ENCODE measurements at regions not wholly inside any gene's neighbourhood (a gene's known extent, or its start where the extent isn't known, plus 50 kb on each side); places are given as distances from the start of the nearest gene placed in this dataset.

- no peak for DNase-seq
These were observed 277.4 kb downstream of the TDRD15 start for GRCh38 chr2:21401022-21401698.

DNA sequence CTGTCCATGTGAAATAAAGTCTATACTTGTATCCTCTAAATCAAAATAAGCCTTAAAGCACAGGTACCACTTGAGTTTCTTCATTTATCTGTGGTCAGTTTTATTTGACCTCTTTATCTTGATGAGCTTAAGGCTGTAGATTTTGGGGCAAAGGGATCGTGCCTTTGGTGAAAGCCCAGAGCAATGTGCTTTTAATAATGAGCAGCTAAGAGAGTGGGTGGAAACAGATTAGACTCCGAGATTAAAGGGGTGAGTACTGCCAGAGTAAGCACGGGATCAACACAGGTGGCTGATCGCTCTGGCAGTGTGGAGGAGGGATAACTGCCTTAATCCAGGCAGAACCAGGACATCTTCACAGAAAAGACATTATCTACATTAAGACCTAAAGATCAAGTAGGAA, 280.4 kb downstream of the TDRD15 start:
- DNase-seq, result no peak

GRCh38 chr2:21404827-21405625, 281.3 kb downstream of the TDRD15 start:
- DNase-seq, result no peak

DNA sequence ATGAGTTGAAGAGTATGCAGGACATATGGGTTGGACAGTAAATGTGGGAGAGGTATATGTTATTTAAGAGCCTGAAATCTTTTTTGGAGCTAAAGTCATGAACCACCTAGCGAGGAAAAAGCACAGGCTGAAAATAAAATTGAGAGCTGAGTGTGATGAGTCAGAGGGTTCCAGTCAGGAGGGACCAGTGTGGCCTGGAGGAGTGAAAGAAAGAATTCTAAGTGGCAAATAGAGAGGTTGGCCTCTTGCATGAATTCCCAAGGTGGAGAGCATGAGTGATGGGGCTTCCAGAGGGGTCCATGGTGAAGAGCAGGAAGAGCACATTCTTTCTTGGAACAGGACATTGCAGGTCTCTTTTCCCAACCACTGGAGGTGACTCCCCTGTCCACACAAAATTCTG, 282.6 kb downstream of the TDRD15 start:
- no peak for DNase-seq

- DNase-seq, result no peak
These were observed 283.1 kb downstream of the TDRD15 start for GRCh38 chr2:21406911-21407310.

DNA sequence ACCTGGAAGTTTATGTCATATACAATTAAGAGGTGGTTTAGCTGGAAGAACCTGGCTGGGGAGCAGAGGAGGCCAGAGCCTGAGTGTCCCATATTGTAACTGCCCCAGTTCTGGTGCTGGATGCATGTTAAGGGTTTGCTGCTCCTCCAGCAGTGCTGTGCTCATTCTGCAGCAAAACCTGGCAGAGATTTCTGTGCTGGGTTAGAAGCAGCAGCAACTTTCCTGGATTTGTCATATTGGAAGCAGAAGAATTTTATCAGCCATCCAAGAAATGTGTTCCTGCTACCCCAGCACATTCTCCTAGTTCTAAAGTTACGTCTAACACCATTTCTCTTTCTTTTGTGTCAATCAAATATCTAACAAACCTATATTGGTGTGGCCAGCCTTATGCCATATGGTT, 284.1 kb downstream of the TDRD15 start:
- DNase-seq, result no peak

DNA sequence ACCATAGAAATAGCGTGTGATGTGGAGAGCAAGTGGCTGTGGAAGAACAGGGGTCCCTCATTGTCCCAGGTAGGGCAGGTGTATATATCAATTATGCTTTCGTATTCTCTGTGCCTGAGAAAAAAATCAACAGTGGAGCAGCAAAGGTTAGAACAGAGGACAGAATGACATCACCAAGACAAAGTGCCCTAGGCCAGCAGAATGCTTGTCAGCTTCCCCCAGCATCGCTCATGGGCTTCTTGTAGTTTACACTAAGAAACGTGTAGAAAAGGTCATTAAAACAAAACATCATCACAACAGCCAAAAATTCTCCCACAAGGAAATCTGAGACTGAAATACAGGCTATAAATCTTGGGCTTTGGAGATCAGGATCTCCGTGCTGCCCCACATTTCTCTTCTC, 288.0 kb downstream of the TDRD15 start:
- no peak for DNase-seq

DNA sequence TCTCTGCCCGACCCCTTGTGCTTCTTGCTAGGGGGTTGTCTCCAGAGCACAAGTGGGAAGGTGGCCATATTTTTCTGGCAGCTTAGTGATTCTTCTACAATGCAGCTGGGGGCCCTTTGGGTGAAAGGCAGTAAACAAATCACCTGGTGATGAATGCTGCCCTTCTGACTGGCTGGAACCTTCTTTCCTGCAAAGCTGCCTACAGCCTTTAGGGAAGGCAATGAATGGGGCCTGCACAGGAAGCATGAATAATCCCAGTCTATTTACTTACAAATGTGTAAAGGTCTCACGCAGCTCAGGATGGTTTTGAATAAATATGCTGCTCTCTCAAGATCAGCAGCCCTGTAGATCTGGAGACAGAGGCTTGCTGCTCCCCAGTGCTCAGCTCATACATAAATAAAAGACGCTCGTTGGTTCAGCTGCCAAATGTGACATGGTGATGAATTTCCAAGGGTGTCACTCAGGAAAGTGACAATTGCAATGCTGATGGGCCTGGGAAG, 289.2 kb downstream of the TDRD15 start:
- DNase-seq, result no peak

DNA sequence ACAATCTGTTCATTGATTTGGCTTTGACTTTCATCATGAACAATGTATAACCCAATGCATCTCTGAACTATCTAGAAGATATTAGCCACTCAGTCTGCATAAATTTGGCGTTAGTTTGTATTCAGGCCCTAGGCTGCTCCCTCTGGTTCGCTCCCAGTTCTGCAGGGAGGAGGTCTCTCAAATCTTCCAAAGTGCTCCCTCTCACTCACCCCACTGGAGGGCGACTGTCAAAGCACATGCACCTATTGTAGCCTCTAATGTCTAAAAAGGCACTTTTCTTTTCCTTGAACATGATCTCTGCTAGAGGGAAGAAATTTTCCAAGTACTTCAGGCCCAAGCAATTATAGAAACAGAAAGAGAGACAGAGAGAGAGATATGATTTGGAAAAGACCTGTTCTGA, 291.5 kb downstream of the TDRD15 start:
- DNase-seq, result no peak

DNA sequence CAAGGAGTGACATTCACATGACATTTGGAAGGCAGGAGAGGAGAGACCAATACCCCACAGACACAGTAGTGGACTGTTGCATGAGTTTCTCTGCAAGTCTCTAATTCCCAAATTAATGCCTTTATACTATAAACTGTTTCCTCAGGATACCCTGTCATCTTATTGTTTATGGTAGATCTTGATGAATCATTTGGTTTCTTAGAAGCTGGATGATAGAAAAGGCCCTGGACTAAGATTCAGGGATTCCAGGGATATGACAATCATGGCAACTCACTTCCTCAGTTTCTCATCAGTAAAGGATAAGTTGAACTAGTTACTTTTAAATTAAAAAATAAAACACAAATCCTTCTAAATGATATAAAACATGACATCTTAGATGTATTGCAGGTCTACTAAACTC, 292.5 kb downstream of the TDRD15 start:
- DNase-seq, result no peak

DNA sequence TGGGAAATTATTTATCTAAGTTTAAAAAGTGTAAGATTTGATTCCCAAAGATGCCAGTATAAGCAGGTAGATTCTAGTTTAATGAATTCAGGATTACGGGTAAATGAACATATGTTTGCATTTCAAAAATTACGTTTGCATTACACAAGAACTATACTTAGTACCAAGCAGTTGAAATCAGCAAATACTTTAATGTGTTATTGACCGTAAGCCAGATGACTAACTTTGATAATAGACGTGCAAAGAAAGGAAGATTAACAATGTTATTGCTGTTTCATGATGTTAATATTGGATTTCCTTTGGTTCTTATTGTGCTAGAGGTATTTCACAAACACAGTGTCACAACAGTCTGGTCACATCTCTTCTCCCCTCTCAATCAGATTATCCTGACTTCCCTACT, 294.7 kb downstream of the TDRD15 start:
- DNase-seq, result no peak

DNA sequence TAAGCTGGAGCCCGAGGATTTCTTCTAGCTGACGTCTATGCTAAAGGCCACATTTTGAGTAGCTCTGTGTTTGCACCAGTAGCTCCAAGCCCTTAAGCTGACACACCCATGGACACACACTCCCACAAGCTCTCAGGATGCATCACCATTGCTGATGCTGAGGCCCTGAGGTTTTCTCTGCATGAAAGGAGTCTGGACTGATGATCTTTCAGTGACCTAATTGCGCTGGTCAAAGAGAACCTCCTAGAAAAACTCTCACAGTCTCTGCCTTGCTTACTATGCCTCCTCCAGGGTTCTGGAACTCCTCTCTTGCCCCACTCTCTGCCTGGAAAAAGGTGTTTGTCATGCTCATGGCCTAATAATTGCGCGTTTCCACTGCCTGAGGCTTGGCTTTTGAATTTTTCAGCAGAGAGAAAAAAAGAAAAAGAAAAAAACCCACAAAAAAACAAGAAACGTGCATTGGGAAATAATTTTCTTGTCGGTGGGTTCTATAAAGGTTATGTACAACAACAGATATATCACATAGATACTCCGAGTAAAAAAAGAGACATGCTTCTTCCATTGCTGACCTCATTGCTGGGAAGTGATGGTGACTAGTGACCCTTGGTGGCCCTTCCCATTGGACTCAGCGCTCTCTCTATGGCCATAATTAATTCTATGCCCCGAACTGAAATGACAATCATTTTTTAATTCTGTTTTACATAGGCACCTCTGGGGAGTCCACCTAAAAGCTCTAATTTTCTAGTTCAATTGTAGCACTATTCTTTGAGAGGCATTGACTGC, 297.0 kb downstream of the TDRD15 start:
- DNase-seq, result no peak

DNA sequence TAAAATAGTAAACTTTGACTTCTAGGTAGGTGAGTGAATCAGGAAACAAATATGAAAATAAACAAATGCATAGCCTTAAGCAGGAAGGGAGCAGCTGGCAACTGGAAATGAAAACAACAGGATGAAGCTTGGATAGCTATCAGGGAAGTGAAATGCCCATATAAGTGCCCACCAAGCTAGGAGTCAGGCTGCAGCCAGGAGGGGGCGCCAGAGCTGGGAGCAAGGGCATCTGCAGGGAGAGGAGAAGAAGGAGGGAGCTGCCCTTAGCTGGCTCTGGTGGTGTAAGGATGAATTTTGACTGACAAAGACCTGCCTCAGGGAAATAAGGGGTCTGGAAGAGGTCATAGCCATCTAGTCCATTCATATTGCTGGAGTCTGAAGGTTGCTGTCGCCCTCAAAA, 298.3 kb downstream of the TDRD15 start:
- DNase-seq, result no peak

- no peak for DNase-seq
These were observed 299.2 kb downstream of the TDRD15 start for GRCh38 chr2:21422724-21423522.

- DNase-seq, result no peak
These were observed 300.1 kb downstream of the TDRD15 start for GRCh38 chr2:21423854-21424253.

GRCh38 chr2:21424375-21424774, 300.6 kb downstream of the TDRD15 start:
- DNase-seq, result no peak

GRCh38 chr2:21427606-21428005, 303.8 kb downstream of the TDRD15 start:
- DNase-seq, result no peak

DNA sequence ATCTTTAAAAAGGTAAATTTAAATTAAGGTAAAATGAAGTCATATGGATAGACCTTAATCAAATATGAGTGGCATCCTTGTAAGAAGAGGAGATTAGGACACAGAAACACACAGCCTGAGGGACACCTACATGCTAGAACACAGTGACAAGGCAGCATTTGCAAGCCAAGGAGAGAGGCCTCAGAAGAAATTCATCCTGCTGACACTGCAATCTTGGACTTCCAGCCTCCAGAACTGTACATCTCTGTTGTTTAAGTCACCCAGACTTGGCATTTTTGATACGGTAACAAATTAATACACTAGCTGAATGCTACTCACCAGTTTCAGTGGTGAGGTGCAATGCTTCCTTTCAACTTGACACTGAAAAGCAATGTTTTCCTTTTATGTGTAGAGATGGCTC, 305.0 kb downstream of the TDRD15 start:
- no peak for DNase-seq

DNA sequence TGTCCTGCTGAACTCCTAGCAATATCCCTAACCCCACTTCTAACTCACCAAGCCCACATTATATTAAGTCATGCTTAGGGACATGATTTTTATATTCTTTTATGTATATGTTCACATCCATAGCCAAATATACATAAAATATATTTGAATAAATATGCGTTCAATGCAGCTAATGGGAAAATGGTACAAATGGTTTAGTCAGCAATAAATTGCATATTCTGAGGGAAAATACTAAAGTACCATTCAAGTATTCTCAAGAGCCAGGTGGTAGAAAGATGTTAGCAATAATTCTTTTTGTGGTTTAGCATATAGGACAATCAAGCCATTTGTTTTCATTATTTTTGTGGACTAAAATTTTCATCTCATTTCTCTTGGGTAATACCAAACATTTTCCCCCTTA, 306.0 kb downstream of the TDRD15 start:
- DNase-seq, result no peak

DNA sequence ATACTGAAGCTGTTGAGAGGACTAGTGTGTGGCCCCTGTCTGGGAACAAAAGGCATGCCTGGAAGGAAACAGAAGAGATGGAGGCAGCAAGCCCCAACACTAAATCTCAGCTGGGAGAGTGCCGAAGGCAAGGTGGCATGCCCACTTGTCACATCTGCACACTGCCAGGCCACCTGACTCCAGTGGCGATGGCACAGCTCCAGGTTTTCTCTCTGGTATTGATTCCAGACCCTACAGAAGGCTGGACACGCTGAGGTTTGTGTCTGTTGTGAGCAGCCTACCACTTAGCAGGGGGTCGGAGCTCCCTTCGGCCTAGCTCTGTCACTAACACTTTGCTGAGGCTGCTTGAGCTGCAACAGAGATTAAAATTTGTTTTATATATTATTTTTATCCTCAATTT, 307.3 kb downstream of the TDRD15 start:
- DNase-seq, result no peak

DNA sequence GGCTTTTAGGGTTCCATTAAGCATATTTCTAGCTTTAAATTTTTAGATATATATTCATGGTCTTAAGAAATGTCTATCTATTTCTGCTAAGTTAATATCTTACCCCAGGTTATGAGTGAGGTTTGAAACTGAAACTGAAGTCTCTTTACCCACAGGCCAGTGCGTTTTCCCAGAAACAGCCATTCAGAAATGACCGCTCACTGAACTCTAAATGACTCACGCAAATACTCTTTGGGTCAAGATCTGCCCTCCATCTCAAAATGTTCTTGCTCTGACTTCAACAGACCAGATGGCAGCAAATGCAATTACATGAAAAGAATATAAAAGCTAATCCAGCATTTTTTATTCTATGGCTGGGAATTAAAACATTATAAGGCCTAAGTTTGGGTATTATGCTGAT, 315.2 kb downstream of the TDRD15 start:
- no peak for DNase-seq

DNA sequence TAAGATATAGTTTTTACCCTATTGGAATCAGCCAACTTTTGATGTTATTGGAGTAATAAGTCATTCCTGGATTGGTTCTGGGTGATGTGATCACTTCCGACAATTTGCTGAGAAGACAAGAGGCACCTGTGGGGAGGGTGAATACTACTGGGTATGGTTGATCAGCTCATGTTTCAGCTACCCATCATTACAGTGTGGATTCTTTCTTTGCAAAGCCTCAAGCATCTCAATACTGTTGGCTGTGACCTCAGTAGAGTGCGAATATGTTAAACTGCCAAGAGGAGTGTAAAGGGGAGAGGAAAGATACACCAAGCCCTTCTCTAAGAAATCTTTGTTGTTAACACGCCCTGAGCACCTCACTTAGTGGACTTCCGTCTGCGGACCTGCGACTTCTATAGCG, 317.7 kb downstream of the TDRD15 start:
- no peak for DNase-seq
